Stimulated activated CD4-positive, alpha-beta T cell treated with anti-CD3 and anti-CD28 coated beads, Interleukin-1b, Interleukin-23, amount 100 ng/mL, for 48 hours (primary cell): ENCODE measurements at regions not wholly inside any gene's neighbourhood (a gene's known extent, or its start where the extent isn't known, plus 50 kb on each side); places are given as distances from the start of the nearest gene placed in this dataset.

ENCODE experiments used
- DNase-seq: peaks from one replicate; pipeline ENCODE4 v3.0.0-alpha.2; 2020

GRCh38 chr7:156218544-156219306 is 406.5 kb upstream of the SHH start:
- no peak for DNase-seq

- DNase-seq: no peak
These were observed 405.5 kb upstream of the SHH start for GRCh38 chr7:156217803-156218202.

- no peak for DNase-seq
These were observed 396.8 kb upstream of the SHH start for GRCh38 chr7:156209087-156209486.

DNA sequence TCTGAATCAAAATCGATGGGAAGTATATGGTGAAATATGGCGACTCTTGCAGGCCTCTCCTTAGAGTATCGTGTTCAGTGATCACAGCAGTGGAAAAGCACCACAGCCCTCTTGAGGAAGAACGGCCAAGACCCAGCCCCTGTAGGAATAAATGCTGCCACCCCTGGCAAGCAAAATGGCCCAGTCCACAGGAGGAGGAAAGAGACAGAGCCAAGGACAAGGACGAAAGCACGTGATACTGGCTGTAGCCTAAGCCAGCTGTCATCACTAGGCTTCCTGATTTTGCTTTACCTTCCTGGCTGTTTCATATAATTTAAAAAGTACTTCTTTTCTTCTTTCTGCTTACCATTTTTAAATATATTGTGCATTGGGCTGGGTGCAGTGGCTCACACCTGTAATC is 395.0 kb upstream of the SHH start:
- no peak for DNase-seq

DNA sequence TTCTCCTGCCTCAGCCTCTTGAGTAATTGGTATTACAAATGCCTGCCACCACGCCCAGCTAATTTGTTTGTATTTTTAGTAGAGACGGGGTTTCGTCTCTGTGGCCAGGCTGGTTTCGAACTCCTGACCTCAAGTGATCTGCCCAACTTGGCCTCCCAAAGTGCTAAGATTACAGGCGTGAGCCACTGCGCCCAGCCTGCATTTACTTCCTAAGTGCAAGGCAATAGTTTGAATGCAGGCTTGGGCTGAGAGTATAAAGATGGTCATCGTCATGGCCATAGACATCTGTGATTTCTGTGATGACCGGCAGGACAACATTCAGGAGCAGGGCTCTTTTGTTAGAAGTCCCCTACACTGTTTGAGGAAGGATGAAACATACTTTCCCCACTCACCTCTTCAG is 393.9 kb upstream of the SHH start:
- DNase-seq: no peak

- no peak for DNase-seq
These were observed 392.6 kb upstream of the SHH start for GRCh38 chr7:156204820-156205219.

GRCh38 chr7:156203923-156204322 is 391.7 kb upstream of the SHH start:
- DNase-seq: no peak

DNA sequence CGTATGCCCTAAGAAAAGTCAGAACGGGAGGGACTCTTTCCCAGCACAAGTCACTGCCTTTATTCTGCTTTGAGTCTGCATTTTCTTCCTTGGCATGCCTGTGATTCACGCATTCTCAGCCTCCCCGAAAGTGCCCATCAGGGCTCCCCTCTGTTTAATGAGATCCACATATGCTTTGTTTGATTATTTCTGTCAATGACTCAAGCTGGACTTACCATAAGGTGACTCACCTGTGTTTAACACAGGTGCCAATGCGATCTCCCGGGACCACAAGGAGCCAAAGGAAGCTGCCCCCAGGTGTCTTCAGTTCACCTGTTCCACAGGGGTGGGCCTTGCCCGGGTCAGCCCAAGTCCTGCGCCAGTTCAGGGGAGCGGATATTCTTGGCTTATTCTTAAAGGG is 386.0 kb upstream of the SHH start:
- no peak for DNase-seq

GRCh38 chr7:156196649-156197048 is 384.4 kb upstream of the SHH start:
- no peak for DNase-seq

GRCh38 chr7:156195276-156195675 is 383.0 kb upstream of the SHH start:
- no peak for DNase-seq

- DNase-seq: no peak
These were observed 382.6 kb upstream of the SHH start for GRCh38 chr7:156194813-156195212.

GRCh38 chr7:156192921-156193320 is 380.7 kb upstream of the SHH start:
- DNase-seq: no peak

DNA sequence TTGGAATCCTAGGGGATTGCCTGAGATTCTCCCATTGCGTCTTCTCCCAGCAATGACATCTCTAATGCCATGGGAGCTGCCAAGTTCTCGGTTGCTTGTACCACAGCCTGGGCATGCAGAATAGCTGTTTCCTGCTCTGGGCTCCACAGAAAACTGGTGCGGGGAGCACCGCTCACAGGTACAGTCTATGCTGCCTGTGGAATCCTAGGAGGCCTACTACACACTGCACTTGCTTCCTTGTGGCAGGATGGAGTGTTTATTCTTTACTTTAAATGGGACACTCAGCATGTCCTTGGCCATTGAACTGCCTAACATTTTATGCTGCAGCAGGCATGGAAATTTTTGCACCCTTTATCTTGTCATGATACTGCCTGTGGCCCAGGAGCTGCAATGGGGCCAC is 378.8 kb upstream of the SHH start:
- DNase-seq: no peak

GRCh38 chr7:156185076-156185475 is 372.8 kb upstream of the SHH start:
- DNase-seq: no peak

DNA sequence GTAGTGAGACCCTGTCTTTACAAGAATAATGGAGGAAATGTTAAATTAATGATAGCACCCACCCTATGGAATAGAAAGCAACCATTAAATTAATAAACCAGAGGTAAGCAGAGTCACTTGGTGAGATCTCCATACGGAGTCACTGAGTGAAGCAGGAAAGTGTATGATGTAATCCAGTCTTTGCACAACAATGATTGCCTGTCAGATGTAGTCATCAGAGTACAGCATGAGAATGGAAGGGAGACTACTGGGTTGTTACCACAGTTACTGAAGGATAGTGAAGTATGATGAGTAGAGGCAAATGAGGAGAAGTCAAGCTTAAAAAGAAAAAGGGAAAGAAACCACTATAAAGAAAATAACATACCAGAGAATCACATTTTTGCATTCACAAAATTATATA is 371.9 kb upstream of the SHH start:
- no peak for DNase-seq

DNA sequence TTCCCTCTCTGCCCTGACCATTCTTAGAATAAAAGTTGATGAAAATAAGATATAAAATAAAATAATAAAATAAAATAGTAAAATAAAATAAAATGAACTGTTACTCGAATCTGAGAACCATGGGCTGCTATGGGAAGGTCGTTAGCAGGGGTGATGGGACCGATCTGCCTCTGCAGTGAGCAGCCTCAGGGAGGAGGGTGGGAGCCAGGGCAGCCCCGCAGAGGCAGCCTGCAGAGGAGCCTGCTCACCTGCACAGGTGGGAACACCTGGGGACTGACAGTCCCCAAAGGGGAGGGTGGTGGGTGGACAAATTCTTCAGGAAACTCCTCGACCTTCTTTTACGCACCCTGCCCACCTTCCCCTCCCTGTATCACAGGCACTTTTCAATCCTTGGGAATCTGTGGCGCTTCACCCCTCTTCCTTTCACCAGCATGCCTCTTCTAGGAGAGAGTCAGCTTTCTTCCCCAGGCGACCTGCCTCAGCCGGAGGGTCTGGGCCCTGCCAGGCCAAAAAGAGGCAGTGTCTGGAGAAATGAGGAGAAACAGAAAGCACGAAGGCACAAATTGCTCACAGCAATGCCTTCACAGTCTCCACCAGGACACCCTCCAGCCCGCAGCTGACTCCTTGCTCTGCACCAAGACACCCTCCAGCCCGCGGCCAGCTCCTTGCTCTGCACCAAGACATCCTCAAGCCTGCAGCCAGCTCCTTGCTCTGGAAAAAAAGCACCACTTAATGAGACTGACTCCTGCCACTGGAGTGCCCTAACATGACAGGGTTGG is 368.4 kb upstream of the SHH start:
- no peak for DNase-seq

DNA sequence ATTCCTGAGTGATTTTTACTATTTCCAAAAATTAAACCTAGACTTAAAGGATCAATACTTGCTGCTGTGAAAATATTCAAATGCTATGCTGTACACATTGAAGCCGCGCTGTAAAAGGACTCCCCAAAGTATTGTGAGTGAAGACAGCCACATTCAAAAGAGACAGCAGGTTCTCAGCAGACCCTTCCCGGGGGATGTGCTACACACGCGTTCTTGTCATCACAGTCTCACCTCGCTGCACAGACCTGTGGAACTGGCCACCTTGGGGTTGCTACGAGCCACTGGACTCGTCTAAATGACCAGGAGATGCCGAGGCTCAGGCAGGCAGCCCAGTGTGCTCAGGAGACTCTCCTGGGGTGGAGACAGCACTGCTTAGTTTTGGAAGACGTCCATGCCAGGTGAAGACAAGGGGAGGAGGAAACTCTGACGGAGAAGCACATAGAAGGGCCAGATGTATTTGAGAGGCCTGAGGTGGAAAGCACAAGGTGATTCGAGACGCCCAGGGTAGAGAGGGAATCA is 367.7 kb upstream of the SHH start:
- no peak for DNase-seq

DNA sequence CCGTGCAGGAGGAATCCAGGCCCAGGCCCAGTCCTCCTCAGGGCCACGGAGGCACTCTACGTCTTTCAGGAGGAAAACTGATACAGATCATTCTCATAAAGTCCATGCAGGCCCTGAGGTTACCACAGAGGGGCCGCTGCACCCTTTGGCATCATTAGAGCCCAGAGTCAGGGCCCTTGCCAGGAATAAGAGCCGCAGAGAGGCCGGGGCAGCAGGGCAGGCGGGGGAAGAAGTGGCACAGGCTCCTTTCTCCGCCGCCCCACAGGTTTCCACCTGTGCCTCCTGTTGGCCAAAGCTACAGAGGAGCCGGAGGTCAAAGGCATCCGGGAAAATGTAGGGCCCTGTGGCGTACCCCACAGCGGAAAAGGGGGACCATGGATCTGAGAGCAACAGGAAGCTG is 366.6 kb upstream of the SHH start:
- no peak for DNase-seq

- DNase-seq: no peak
These were observed 366.0 kb upstream of the SHH start for GRCh38 chr7:156178214-156178613.

DNA sequence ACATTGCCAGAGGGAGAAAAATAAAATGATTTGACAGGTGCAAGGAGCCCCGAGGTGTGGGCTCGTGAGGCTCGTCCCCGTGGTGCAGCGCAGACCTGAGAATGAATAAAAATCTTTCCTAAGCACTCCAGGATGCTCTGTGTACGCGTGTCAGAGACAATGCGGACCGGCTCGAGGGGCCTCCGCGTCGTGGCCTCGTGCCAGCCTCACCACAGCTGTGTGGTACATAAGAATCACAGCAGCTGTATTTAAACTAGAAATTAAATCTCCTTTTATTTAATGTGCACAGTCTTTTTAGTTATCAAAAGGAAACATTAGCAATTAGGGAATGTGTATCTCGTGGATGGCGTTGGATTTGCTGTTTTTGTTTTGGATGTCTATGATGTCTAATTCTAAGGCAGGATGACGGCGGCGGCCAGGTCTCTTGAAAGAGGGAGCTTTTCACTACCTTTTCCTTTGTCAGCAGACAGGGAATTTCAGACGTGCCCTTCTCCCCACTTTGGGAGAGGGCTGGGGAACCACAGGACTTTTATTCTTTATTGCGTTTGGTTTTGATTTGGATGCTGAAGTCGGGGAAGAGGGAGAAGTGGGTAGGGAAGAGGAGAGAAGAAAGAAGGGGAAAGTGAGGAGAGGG is 365.3 kb upstream of the SHH start:
- DNase-seq: no peak

DNA sequence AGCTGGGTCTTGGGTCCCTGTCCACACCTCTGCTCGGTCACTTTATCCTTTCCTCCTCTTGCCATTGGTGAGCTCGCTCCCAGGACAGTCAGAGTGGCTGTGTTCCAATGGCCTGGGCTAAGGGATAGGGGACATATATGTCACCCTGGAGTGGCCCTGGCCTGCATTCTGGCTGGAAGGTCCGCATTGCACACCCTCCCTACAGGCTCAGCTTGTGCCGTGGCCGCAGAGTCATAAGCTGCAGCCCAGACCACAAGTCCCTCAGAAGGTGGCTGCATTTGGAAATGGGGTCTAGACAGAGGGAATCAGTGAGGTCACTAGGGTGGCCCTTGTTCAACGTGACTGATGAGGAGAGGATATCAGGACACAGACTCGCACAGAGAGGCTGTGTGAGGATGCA is 363.8 kb upstream of the SHH start:
- DNase-seq: no peak

GRCh38 chr7:156175003-156175402 is 362.7 kb upstream of the SHH start:
- DNase-seq: no peak

DNA sequence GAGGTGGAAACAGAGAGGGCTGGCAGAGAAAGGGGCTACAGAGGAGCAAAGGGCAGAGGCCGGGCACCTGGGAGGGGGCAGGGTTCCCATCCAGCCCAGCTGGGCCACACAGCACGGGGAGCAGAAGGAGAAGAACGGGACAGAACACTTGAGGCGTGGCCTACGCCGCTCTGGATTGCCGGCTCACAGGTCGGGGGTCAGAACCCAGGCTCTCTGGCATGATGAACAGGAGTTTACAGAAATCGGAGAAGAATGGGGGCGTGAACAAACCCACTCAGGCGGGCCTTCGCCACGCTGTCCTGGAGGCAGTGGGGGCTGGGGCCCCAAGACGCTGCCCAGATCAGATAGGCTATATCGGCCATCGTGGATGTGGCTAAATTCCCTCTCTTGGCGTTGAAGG is 362.2 kb upstream of the SHH start:
- DNase-seq: no peak
